ENCODE measurements at regions not wholly inside any gene's neighbourhood (a gene's known extent, or its start where the extent isn't known, plus 50 kb on each side); places are given as distances from the start of the nearest gene placed in this dataset.

GRCh38 chr4:157425897-157426296 is 205.4 kb downstream of the GRIA2 start:
- TF ChIP-seq POLR2AphosphoS5 (IDR thresholded peaks at IDR 0.05; ENCODE audit: borderline replicate concordance, low read depth, low read length) (no peak), EZH2 (IDR thresholded peaks at IDR 0.05) (no peak), FOXP2 (optimal IDR thresholded peaks at IDR 0.05; ENCODE audit: control extremely low read depth, extremely low read length, insufficient read depth) (no peak)

All from SK-N-MC (cell line).